Adipose tissue (tissue), 3 donors: ENCODE measurements at regions not wholly inside any gene's neighbourhood (a gene's known extent, or its start where the extent isn't known, plus 50 kb on each side); places are given as distances from the start of the nearest gene placed in this dataset.

Experiments
- H3K27ac ChIP-seq: one replicate; pipeline ENCODE4 v1.5.1; 2013; ENCODE audit warnings: low read depth, low read length
- WGBS, 3 donors: extraction: QIAGEN DNeasy Blood & Tissue Kit; methylation state at CpG; one replicate each; pipeline ENCODE4 v1.1.7; 2013; 5-methylcytosine and 5-hydroxymethylcytosine counted together
- donor health status: healthy with polysubstance abuse.
- donor health status: Bipolar disorder and iron deficiency.
- donor health status: healthy.

DNA sequence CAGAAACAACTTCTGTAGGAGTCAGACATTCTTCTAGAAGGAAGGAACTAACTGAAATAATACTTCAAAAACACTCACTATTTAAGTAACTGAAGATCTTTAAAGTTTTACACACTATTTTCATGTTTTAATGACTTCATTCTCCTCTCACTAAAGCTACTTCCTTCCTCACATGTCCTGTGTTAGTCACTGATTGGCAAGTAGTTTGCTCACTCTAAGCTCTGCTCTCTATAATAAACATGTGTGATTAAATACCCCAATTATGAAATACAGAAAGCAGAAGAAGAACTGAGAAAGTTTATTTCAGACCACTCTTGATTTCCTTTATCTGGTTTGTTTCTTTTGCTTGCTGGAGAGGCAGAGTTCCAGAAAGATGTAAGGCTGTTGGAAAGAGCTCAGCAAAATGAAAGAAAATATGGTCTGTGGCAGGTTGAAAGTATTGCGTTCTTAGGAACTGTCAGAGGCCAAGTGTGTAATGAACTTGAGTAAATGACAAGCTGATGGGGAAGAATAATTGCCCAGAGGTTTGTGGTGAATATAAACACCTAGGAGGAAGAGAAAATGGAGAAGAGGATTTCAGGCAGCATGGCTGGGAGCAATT lies 522.0 kb upstream of the SEL1L start:
- no peak overlapping the region for H3K27ac ChIP-seq
- WGBS, 3 donors: 0 to 37% (median 4%) methylated on average over 1 of the region's 1 CpG

DNA sequence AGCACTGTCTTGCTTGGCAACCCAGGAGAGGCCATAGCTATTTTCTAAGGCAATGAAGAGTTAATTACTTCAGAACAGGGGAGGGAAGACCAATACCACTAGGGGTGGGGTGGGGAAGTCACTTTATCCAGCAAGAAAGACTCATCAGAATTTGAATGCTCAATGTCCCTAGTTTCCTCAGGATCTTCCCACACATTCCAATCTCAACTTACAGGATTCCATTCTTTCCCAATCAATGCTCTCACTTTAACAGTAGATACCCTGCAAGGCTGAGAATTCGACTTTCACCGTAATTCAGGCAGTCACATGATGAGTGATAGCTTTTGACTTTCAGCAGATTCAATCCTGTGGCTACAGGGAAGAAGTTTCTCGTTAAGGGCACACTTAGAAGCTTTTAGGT lies 526.6 kb upstream of the SEL1L start:
- WGBS, 3 donors: 49 to 60% (median 56%) methylated on average over 3 of the region's 3 CpGs
- H3K27ac ChIP-seq: no peak overlapping the region

GRCh38 chr14:82067221-82067875 lies 533.7 kb upstream of the SEL1L start:
- no peak overlapping the region for H3K27ac ChIP-seq
- 62 to 71% (median 63%) methylated on average over 11 of the region's 11 CpGs for WGBS, 3 donors

DNA sequence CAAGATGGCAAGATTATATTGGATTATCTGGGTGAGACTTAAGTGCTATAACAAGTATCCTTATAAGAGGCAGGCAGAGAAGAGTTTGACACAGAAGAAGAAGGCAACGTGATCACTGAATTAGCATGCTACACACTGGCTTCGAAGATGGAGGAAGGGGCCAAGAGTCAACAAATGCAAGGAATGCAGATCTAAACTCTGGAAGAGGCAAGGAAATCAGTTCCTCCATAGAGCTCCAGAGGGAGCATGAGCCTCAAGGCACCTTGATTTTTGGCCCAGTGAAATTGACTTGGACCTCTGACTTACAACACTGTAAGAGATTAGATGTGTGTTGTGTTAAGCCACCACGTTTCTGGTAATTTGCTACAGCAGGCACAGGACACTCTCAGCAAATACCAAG lies 536.4 kb upstream of the SEL1L start:
- 54 to 69% (median 67%) methylated on average over 3 of the region's 3 CpGs for WGBS, 3 donors
- H3K27ac ChIP-seq: no peak overlapping the region

DNA sequence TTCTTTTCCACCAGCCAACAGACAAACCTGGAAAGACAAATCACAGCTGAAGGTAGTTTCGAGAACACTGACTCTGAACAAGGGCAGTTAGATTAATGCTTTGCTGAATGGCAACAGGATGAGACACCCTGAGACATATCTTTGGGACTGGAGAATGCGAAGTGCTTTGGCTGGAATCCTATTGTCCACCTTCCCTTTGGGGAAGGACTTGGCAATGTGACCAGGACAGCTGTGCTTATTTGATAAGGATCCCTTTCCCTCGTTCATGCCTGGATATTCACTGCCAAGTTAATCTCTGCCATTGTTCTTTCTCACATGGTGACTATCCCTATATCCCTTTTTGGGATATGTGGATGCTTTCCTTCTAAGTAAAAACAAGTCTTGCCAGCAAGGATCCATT lies 537.1 kb upstream of the SEL1L start:
- H3K27ac ChIP-seq: no peak overlapping the region
- WGBS, 3 donors: 42 to 51% (median 43%) methylated on average over 3 of the region's 3 CpGs

DNA sequence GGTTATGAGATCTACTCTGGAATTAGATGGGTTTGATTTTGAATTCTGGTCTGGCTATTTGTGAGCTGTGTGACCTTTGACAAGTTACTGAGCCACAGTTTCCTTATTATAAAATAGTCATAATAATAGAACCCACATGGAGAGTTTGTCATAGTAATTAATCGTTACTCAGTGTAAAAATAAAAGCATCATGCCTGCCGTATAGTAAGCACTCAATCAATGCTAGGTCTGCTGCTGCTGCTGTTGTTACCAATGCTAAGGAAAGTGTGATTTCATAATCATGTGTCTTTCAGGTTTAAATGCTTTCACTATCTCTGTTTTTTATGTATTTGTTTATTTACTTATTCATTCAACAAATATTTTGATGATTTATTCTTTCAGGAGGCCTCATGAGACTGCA lies 539.9 kb upstream of the SEL1L start:
- 67 to 68% (median 68%) methylated on average over 2 of the region's 2 CpGs for WGBS, 3 donors
- no peak overlapping the region for H3K27ac ChIP-seq

- no peak overlapping the region for H3K27ac ChIP-seq
- whole genome bisulfite sequencing, 3 donors: 10 to 14% (median 10%) methylated on average over 3 of the region's 3 CpGs
Observed at GRCh38 chr14:82075566-82075965, 541.9 kb upstream of the SEL1L start.

- H3K27ac ChIP-seq: no peak overlapping the region
- WGBS, 3 donors: 77 to 94% (median 91%) methylated on average over 3 of the region's 3 CpGs
Observed at GRCh38 chr14:82079553-82079952, 545.9 kb upstream of the SEL1L start.

GRCh38 chr14:82080370-82080769 lies 546.7 kb upstream of the SEL1L start:
- no peak overlapping the region for H3K27ac ChIP-seq
- WGBS, 3 donors: 4 to 6% (median 5%) methylated on average over 4 of the region's 4 CpGs

- WGBS, 3 donors: 53 to 58% (median 54%) methylated on average over 3 of the region's 3 CpGs
- H3K27ac ChIP-seq: no peak overlapping the region
Observed at GRCh38 chr14:82084813-82085212, 551.2 kb upstream of the SEL1L start.

- WGBS, 3 donors: 74 to 83% (median 79%) methylated on average over 2 of the region's 2 CpGs
- no peak overlapping the region for H3K27ac ChIP-seq
Observed at GRCh38 chr14:82091097-82091496, 557.4 kb upstream of the SEL1L start.

GRCh38 chr14:82094829-82095345 lies 561.2 kb upstream of the SEL1L start:
- no peak overlapping the region for H3K27ac ChIP-seq
- 64 to 73% (median 72%) methylated on average over 5 of the region's 5 CpGs for WGBS, 3 donors

DNA sequence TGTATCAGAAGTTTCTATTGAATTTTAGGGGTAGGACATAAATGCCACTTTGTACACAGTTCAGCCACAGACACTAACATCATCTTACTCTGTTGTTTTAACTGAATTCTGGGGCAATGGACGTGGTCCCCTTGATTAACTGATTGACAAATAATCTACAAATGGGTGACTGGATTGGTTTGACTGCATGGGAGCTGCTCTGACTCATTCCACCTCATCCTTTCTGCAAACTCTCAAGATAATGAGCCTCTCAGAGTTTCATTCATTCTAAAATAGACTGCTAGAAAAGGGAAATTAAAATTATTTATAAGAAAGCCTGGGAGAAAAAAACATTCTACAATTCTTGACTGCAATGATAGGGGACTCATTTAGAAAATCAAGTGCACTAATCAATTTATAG lies 570.4 kb upstream of the SEL1L start:
- 27 to 35% (median 29%) methylated on average over 1 of the region's 1 CpG for WGBS, 3 donors

DNA sequence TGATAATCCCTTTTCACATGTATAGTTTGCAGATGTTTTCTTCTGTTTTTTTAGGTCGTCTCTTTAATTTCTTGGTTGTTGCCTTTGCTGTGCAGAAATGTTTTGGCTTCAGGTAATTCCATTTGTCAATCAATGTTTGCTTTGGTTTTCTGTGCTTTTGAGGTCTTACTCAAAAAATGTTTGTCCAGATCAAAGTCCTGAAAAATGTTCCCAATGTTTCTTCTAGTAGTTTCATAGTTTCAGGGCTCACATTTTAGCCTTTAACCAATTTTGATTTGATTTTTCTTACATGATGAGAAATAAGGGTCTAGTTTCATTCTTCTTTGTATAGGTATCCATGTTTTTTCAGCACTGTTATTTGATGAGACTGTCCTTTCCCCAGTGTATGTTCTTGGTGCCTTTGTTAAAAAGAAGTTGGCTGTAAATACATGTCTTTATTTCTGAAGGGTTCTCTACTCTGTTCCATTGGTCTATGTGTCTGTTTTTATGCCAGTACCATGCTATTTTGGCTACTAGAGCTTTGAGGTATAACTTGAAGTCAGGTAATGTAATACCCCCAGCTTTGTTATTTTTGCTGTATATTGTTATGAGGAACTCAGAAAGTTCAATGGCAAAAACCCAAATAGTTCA lies 578.7 kb upstream of the SEL1L start:
- 34 to 39% (median 35%) methylated on average over 1 of the region's 1 CpG for WGBS, 3 donors
- H3K27ac ChIP-seq: no peak overlapping the region

More for the DNA sequence above, 570.4 kb upstream of the SEL1L start:
- H3K27ac ChIP-seq: no peak overlapping the region

GRCh38 chr14:82113007-82113406 lies 579.4 kb upstream of the SEL1L start:
- H3K27ac ChIP-seq: no peak overlapping the region
- WGBS, 3 donors: 75 to 88% (median 77%) methylated on average over 2 of the region's 2 CpGs

DNA sequence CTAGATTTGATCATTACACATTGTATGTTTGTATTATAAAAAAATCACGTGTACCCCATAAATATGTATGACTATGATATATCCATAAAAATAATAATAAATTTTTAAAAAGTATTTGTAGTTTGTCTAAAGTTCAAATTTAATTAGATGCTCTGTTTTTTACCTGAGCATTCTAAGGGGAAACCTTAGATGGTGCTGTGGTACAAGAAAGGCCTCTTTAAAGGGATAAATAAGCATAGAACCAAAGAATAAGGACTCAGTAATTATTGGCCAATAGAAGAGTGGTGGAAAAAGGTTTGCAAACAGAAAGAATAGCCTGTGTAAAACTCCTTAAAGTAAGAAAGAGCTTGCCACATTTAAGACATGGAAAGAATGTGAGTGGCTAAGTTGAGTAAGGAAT lies 580.1 kb upstream of the SEL1L start:
- H3K27ac ChIP-seq: no peak overlapping the region
- 65 to 75% (median 65%) methylated on average over 1 of the region's 1 CpG for WGBS, 3 donors

DNA sequence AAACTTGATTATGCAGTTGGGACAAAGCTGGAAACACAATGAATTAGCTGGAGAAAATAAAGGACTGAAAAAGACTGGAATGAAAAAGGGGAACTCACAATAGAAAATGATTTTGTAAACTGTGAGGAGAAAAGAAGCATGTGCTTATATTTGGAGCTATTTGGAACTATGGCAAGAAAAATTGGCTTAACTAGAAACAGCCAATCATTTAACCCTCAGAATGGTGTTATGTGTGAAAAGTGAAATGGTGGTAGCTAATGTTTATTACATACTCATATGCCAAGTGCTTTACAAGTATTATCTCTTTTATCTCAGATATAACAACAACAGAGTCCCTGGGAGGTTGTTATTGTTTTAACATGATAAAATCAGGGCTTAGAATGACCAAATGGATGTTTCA lies 583.1 kb upstream of the SEL1L start:
- no peak overlapping the region for H3K27ac ChIP-seq

DNA sequence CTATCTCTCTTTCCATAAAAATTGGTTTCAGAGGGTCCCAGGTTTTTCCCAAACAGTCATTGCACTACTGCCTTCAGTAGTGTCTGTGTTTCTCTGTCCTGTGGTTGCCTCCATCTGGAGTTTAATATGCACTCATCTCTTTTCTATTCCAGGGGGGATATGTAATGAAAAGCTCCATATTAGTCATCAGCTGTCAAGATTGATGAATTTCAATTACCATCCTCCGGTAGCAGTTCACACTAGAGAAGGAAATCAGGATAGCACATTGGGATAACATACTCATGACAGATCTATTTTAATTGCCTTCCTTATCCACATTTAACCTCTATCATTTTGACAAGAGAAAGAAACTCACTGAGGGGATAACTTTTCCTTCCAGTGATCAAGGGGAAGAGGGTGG lies 589.0 kb upstream of the SEL1L start:
- H3K27ac ChIP-seq: no peak overlapping the region
- 29 to 80% (median 41%) methylated on average over 1 of the region's 1 CpG for WGBS, 3 donors

GRCh38 chr14:82124511-82124910 lies 590.9 kb upstream of the SEL1L start:
- H3K27ac ChIP-seq: no peak overlapping the region
- WGBS, 3 donors: 59 to 81% (median 81%) methylated on average over 2 of the region's 2 CpGs

GRCh38 chr14:82126006-82126405 lies 592.4 kb upstream of the SEL1L start:
- H3K27ac ChIP-seq: no peak overlapping the region
- WGBS, 3 donors: 53 to 70% (median 60%) methylated on average over 2 of the region's 2 CpGs
